ENCODE measurements at regions not wholly inside any gene's neighbourhood (a gene's known extent, or its start where the extent isn't known, plus 50 kb on each side); places are given as distances from the start of the nearest gene placed in this dataset.

GRCh38 chr3:162295323-162295983 lies 798.8 kb downstream of the OTOL1 start:
- WGBS (ENCODE audit: extremely low coverage, insufficient coverage, low lambda C conversion rate): no CpG with 5 or more reads among the region's 6 CpGs
- H3K56ac ChIP-seq (ENCODE audit: low read length): peak overlapping the region; percentile 35
- DNase-seq: peak; percentile 87
- no peaks in the 10 kb centered on the region for H3K79me2 ChIP-seq (ENCODE audit: control insufficient read depth, insufficient read depth, low read length)
- no peak overlapping the region for H4K5ac ChIP-seq (ENCODE audit: low read length)
- no peak overlapping the region for H2BK5ac ChIP-seq (ENCODE audit: low read length)
- H3K4me3 ChIP-seq (ENCODE audit: low read length): no peak overlapping the region
- H2BK15ac ChIP-seq (replicated peaks; ENCODE audit: low read depth): no peak overlapping the region
- no peak overlapping the region for H2AK5ac ChIP-seq (ENCODE audit: low read length)
- no peaks in the 10 kb centered on the region for H3K4me1 ChIP-seq (ENCODE audit: control insufficient read depth, low read depth, low read length)
- no peak overlapping the region for H3K4ac ChIP-seq (ENCODE audit: low read depth, low read length)
- no peak overlapping the region for H2BK120ac ChIP-seq (ENCODE audit: low read depth, low read length)
- H4K8ac ChIP-seq (ENCODE audit: low read depth, low read length): no peak overlapping the region
- no peaks in the 10 kb centered on the region for H3K79me1 ChIP-seq (ENCODE audit: low read length)
- H3K18ac ChIP-seq (ENCODE audit: low read length): peak overlapping the region; percentile 92
- no peak overlapping the region for H3K4me2 ChIP-seq (ENCODE audit: low read length)
- H3K27me3 ChIP-seq (ENCODE audit: insufficient read depth, low read length, poor library complexity): no peaks in the 10 kb centered on the region
- peak overlapping the region; percentile 36 for H3K27ac ChIP-seq (ENCODE audit: low read depth, low read length)
- H3K23ac ChIP-seq (ENCODE audit: low read length): no peak overlapping the region
- no peaks in the 10 kb centered on the region for H3K36me3 ChIP-seq (ENCODE audit: control insufficient read depth, insufficient read depth, low read length)
- H3K9ac ChIP-seq (ENCODE audit: low read length): no peak overlapping the region

GRCh38 chr3:162302983-162303624 lies 806.5 kb downstream of the OTOL1 start:
- Histone ChIP-seq H3K4ac (ENCODE audit: low read depth, low read length) (no peak overlapping the region), H3K79me1 (ENCODE audit: low read length) (no peaks in the 10 kb centered on the region), H4K8ac (ENCODE audit: low read depth, low read length) (no peak overlapping the region), H3K4me1 (ENCODE audit: control insufficient read depth, low read depth, low read length) (no peaks in the 10 kb centered on the region), H3K4me2 (ENCODE audit: low read length) (no peak overlapping the region), H3K36me3 (ENCODE audit: control insufficient read depth, insufficient read depth, low read length) (no peaks in the 10 kb centered on the region), H3K56ac (ENCODE audit: low read length) (no peak overlapping the region), H4K5ac (ENCODE audit: low read length) (no peak overlapping the region), H3K18ac (ENCODE audit: low read length) (no peak overlapping the region), H3K23ac (ENCODE audit: low read length) (no peak overlapping the region), H3K9ac (ENCODE audit: low read length) (no peak overlapping the region), H2AK5ac (ENCODE audit: low read length) (no peak overlapping the region), H2BK120ac (ENCODE audit: low read depth, low read length) (no peak overlapping the region), H3K27ac (ENCODE audit: low read depth, low read length) (no peak overlapping the region), H3K4me3 (ENCODE audit: low read length) (no peak overlapping the region), H2BK15ac (replicated peaks; ENCODE audit: low read depth) (no peak overlapping the region), H2BK5ac (ENCODE audit: low read length) (no peak overlapping the region), H3K27me3 (ENCODE audit: insufficient read depth, low read length, poor library complexity) (no peaks in the 10 kb centered on the region), H3K79me2 (ENCODE audit: control insufficient read depth, insufficient read depth, low read length) (no peaks in the 10 kb centered on the region)
- WGBS (ENCODE audit: extremely low coverage, insufficient coverage, low lambda C conversion rate): no CpG with 5 or more reads among the region's 5 CpGs
- DNase-seq: no peak

GRCh38 chr3:162317046-162317445 lies 820.4 kb downstream of the OTOL1 start:
- H2AK5ac ChIP-seq (ENCODE audit: low read length): no peak overlapping the region
- no peak overlapping the region for H2BK120ac ChIP-seq (ENCODE audit: low read depth, low read length)
- H3K4me2 ChIP-seq (ENCODE audit: low read length): no peak overlapping the region
- no peaks in the 10 kb centered on the region for H3K27me3 ChIP-seq (ENCODE audit: insufficient read depth, low read length, poor library complexity)
- no peak overlapping the region for H3K27ac ChIP-seq (ENCODE audit: low read depth, low read length)
- H3K18ac ChIP-seq (ENCODE audit: low read length): no peak overlapping the region
- no peaks in the 10 kb centered on the region for H3K4me1 ChIP-seq (ENCODE audit: control insufficient read depth, low read depth, low read length)
- H4K5ac ChIP-seq (ENCODE audit: low read length): no peak overlapping the region
- H3K4me3 ChIP-seq (ENCODE audit: low read length): no peak overlapping the region
- no peaks in the 10 kb centered on the region for H3K79me2 ChIP-seq (ENCODE audit: control insufficient read depth, insufficient read depth, low read length)
- H3K79me1 ChIP-seq (ENCODE audit: low read length): no peaks in the 10 kb centered on the region
- no peak overlapping the region for H2BK15ac ChIP-seq (replicated peaks; ENCODE audit: low read depth)
- H3K9ac ChIP-seq (ENCODE audit: low read length): no peak overlapping the region
- H4K8ac ChIP-seq (ENCODE audit: low read depth, low read length): no peak overlapping the region
- no CpG with 5 or more reads among the region's 2 CpGs for WGBS (ENCODE audit: extremely low coverage, insufficient coverage, low lambda C conversion rate)
- H3K36me3 ChIP-seq (ENCODE audit: control insufficient read depth, insufficient read depth, low read length): no peaks in the 10 kb centered on the region
- no peak overlapping the region for H3K23ac ChIP-seq (ENCODE audit: low read length)
- no peak overlapping the region for H3K56ac ChIP-seq (ENCODE audit: low read length)
- H2BK5ac ChIP-seq (ENCODE audit: low read length): no peak overlapping the region
- no peak overlapping the region for H3K4ac ChIP-seq (ENCODE audit: low read depth, low read length)
- DNase-seq: no peak

GRCh38 chr3:162328649-162329048 lies 832.0 kb downstream of the OTOL1 start:
- Histone ChIP-seq H2AK5ac (ENCODE audit: low read length) (no peak overlapping the region), H3K56ac (ENCODE audit: low read length) (no peak overlapping the region), H3K4me3 (ENCODE audit: low read length) (no peak overlapping the region), H3K36me3 (ENCODE audit: control insufficient read depth, insufficient read depth, low read length) (no peaks in the 10 kb centered on the region), H2BK120ac (ENCODE audit: low read depth, low read length) (no peak overlapping the region), H3K23ac (ENCODE audit: low read length) (no peak overlapping the region), H3K4ac (ENCODE audit: low read depth, low read length) (no peak overlapping the region), H3K18ac (ENCODE audit: low read length) (no peak overlapping the region), H3K79me1 (ENCODE audit: low read length) (no peaks in the 10 kb centered on the region), H3K4me1 (ENCODE audit: control insufficient read depth, low read depth, low read length) (no peaks in the 10 kb centered on the region), H3K9ac (ENCODE audit: low read length) (no peak overlapping the region), H3K27me3 (ENCODE audit: insufficient read depth, low read length, poor library complexity) (no peaks in the 10 kb centered on the region), H4K5ac (ENCODE audit: low read length) (no peak overlapping the region), H3K27ac (ENCODE audit: low read depth, low read length) (no peak overlapping the region), H2BK15ac (replicated peaks; ENCODE audit: low read depth) (no peak overlapping the region), H3K4me2 (ENCODE audit: low read length) (no peak overlapping the region), H2BK5ac (ENCODE audit: low read length) (no peak overlapping the region), H3K79me2 (ENCODE audit: control insufficient read depth, insufficient read depth, low read length) (no peaks in the 10 kb centered on the region), H4K8ac (ENCODE audit: low read depth, low read length) (no peak overlapping the region)
- no CpG with 5 or more reads among the region's 1 CpG for WGBS (ENCODE audit: extremely low coverage, insufficient coverage, low lambda C conversion rate)
- no peak for DNase-seq

GRCh38 chr3:162329514-162329913 lies 832.9 kb downstream of the OTOL1 start:
- Histone ChIP-seq H3K27ac (ENCODE audit: low read depth, low read length) (no peak overlapping the region), H3K4ac (ENCODE audit: low read depth, low read length) (no peak overlapping the region), H3K18ac (ENCODE audit: low read length) (no peak overlapping the region), H2BK120ac (ENCODE audit: low read depth, low read length) (no peak overlapping the region), H3K79me2 (ENCODE audit: control insufficient read depth, insufficient read depth, low read length) (no peaks in the 10 kb centered on the region), H3K79me1 (ENCODE audit: low read length) (no peaks in the 10 kb centered on the region), H3K4me3 (ENCODE audit: low read length) (no peak overlapping the region), H2BK15ac (replicated peaks; ENCODE audit: low read depth) (no peak overlapping the region), H3K9ac (ENCODE audit: low read length) (no peak overlapping the region), H3K56ac (ENCODE audit: low read length) (no peak overlapping the region), H4K5ac (ENCODE audit: low read length) (no peak overlapping the region), H2AK5ac (ENCODE audit: low read length) (no peak overlapping the region), H2BK5ac (ENCODE audit: low read length) (no peak overlapping the region), H3K27me3 (ENCODE audit: insufficient read depth, low read length, poor library complexity) (no peaks in the 10 kb centered on the region), H4K8ac (ENCODE audit: low read depth, low read length) (no peak overlapping the region), H3K4me2 (ENCODE audit: low read length) (no peak overlapping the region), H3K36me3 (ENCODE audit: control insufficient read depth, insufficient read depth, low read length) (no peaks in the 10 kb centered on the region), H3K4me1 (ENCODE audit: control insufficient read depth, low read depth, low read length) (no peaks in the 10 kb centered on the region), H3K23ac (ENCODE audit: low read length) (no peak overlapping the region)
- WGBS (ENCODE audit: extremely low coverage, insufficient coverage, low lambda C conversion rate): no CpG with 5 or more reads among the region's 1 CpG
- DNase-seq: no peak

GRCh38 chr3:162332344-162332743 lies 835.7 kb downstream of the OTOL1 start:
- Histone ChIP-seq H3K4ac (ENCODE audit: low read depth, low read length) (no peak overlapping the region), H2BK5ac (ENCODE audit: low read length) (no peak overlapping the region), H4K8ac (ENCODE audit: low read depth, low read length) (no peak overlapping the region), H3K27me3 (ENCODE audit: insufficient read depth, low read length, poor library complexity) (no peaks in the 10 kb centered on the region), H2BK15ac (replicated peaks; ENCODE audit: low read depth) (no peak overlapping the region), H2BK120ac (ENCODE audit: low read depth, low read length) (no peak overlapping the region), H3K79me2 (ENCODE audit: control insufficient read depth, insufficient read depth, low read length) (no peaks in the 10 kb centered on the region), H2AK5ac (ENCODE audit: low read length) (no peak overlapping the region), H3K36me3 (ENCODE audit: control insufficient read depth, insufficient read depth, low read length) (no peaks in the 10 kb centered on the region), H3K18ac (ENCODE audit: low read length) (no peak overlapping the region), H3K4me2 (ENCODE audit: low read length) (no peak overlapping the region), H3K23ac (ENCODE audit: low read length) (no peak overlapping the region), H3K56ac (ENCODE audit: low read length) (no peak overlapping the region), H3K27ac (ENCODE audit: low read depth, low read length) (no peak overlapping the region), H4K5ac (ENCODE audit: low read length) (no peak overlapping the region), H3K9ac (ENCODE audit: low read length) (no peak overlapping the region), H3K79me1 (ENCODE audit: low read length) (no peaks in the 10 kb centered on the region), H3K4me3 (ENCODE audit: low read length) (no peak overlapping the region), H3K4me1 (ENCODE audit: control insufficient read depth, low read depth, low read length) (no peaks in the 10 kb centered on the region)
- no CpG with 5 or more reads among the region's 3 CpGs for WGBS (ENCODE audit: extremely low coverage, insufficient coverage, low lambda C conversion rate)
- no peak for DNase-seq
